Esophagus muscularis mucosa (tissue), 3 donors: ENCODE measurements at regions not wholly inside any gene's neighbourhood (a gene's known extent, or its start where the extent isn't known, plus 50 kb on each side); places are given as distances from the start of the nearest gene placed in this dataset.

Experiments
- CTCF ChIP-seq, 3 experiments: fragments of 200-600 bp in 2 of 3; fragments of 450-650 bp in 1 of 3; sonication (generic) in 2 of 3; IDR thresholded peaks; one replicate each; pipeline ENCODE4 v1.5.1; 2017 to 2019; ENCODE audit warnings: antibody characterized with exemption in 3 of 3, mild to moderate bottlenecking in 2 of 3, moderate library complexity in 1 of 3
- POLR2A ChIP-seq: fragments of 450-650 bp; IDR thresholded peaks from one replicate; pipeline ENCODE4 v1.6.1; 2017; ENCODE audit warnings: antibody characterized with exemption, moderate library complexity, mild to moderate bottlenecking, low read depth
- POLR2AphosphoS5 ChIP-seq, 2 donors: sonication (generic); formaldehyde crosslinking; IDR thresholded peaks; one replicate each; pipeline ENCODE4 v1.6.1; 2017; ENCODE audit warnings: antibody characterized with exemption in 2 of 2

DNA sequence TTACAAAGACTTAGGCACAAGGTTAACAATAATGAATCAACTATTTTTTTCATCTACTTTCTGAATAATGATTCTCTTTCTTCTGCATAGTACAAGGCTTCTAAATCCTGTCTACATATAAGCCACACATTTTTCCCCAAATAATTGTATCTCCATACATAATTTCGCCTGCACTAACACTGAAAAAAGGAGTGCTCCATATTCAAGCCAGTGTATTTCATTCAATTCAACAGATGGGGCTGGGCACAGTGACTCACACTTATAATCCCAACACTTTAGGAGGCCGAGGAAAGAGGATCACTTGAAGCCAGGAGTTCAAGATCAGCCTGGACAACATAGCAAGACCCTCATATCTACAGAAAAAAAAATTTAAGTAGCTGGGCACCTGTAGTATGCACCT lies 86.0 kb upstream of the ZNF800 start:
- TF ChIP-seq CTCF (IDR thresholded peaks at IDR 0.05): no peak
- no peak for TF ChIP-seq POLR2A
- TF ChIP-seq POLR2AphosphoS5 (IDR thresholded peaks at IDR 0.05): no peak
